DND-41 (cell line): ENCODE measurements at regions not wholly inside any gene's neighbourhood (a gene's known extent, or its start where the extent isn't known, plus 50 kb on each side); places are given as distances from the start of the nearest gene placed in this dataset.

Experiments used
- ATAC-seq: fragments of 200-7000 bp; cut with Tn5 transposase; 3 replicates; pipeline ENCODE4 v1.9.1; 2021; ENCODE audit warnings: low read depth; ENCODE audit not compliant: insufficient read depth
- DNase-seq: peaks from one replicate; pipeline ENCODE4 v3.0.0-alpha.2; 2020
- H2AFZ ChIP-seq: 2 replicates; pipeline ENCODE4 v1.6.0; 2012; ENCODE audit warnings: low read depth, low read length
- H3K27ac ChIP-seq: 2 replicates; pipeline ENCODE4 v1.5.1; 2012; ENCODE audit warnings: low read length, inconsistent platforms
- H3K27me3 ChIP-seq: fragments of 200-600 bp; sonication (generic); 2 replicates; pipeline ENCODE4 v1.6.0; 2012; ENCODE audit warnings: low read length, mild to moderate bottlenecking, inconsistent platforms; ENCODE audit not compliant: insufficient read depth, poor library complexity
- H3K36me3 ChIP-seq: 2 replicates; pipeline ENCODE4 v1.5.1; 2012; ENCODE audit warnings: low read length, inconsistent platforms; ENCODE audit not compliant: insufficient read depth
- H3K4me1 ChIP-seq: 2 replicates; pipeline ENCODE4 v1.5.1; 2012; ENCODE audit warnings: mild to moderate bottlenecking, low read length; ENCODE audit not compliant: insufficient read depth
- H3K4me2 ChIP-seq: 2 replicates; pipeline ENCODE4 v1.6.0; 2012; ENCODE audit warnings: mild to moderate bottlenecking, moderate library complexity, low read length, inconsistent platforms; ENCODE audit not compliant: insufficient read depth
- H3K4me3 ChIP-seq, 2 experiments: fragments of 200-600 bp in 1 of 2; shearing (Covaris generic) in 1 of 2; 2 replicates each; pipeline ENCODE4 v1.5.1; 2012 to 2016; ENCODE audit warnings: inconsistent platforms in 2 of 2, low read length in 2 of 2, mild to moderate bottlenecking in 2 of 2, low read depth in 1 of 2, moderate library complexity in 1 of 2
- H3K79me2 ChIP-seq: 2 replicates; pipeline ENCODE4 v1.6.0; 2012; ENCODE audit warnings: low read length, inconsistent platforms; ENCODE audit not compliant: insufficient read depth
- H3K9ac ChIP-seq: 2 replicates; pipeline ENCODE4 v1.6.0; 2012; ENCODE audit warnings: low read depth, mild to moderate bottlenecking, inconsistent platforms, low read length, moderate library complexity
- H3K9me3 ChIP-seq: 2 replicates; pipeline ENCODE4 v1.5.1; 2012; ENCODE audit warnings: low read length, moderate library complexity, mild to moderate bottlenecking, inconsistent platforms; ENCODE audit not compliant: insufficient read depth, severe bottlenecking
- H4K20me1 ChIP-seq: 2 replicates; pipeline ENCODE4 v1.6.0; 2012; ENCODE audit warnings: low read length; ENCODE audit not compliant: insufficient read depth
- EZH2 ChIP-seq: IDR thresholded peaks from 3 replicates; pipeline ENCODE4 v1.6.1; 2012; ENCODE audit warnings: borderline replicate concordance, low read depth, mild to moderate bottlenecking, moderate library complexity, low read length, inconsistent platforms; ENCODE audit not compliant: severe bottlenecking
- TF ChIP-seq, protein P1 (sequence below): IDR thresholded peaks from 2 replicates; pipeline ENCODE4 v1.5.1; 2012; ENCODE audit warnings: borderline replicate concordance, low read length, moderate library complexity, mild to moderate bottlenecking; ENCODE audit not compliant: poor library complexity, severe bottlenecking; ENCODE audit errors: extremely low read depth

- H3K4me3 ChIP-seq, result no peak overlapping the region
- H3K4me2 ChIP-seq, result no peak overlapping the region
Measured at GRCh38 chr13:28588296-28588695, 70.6 kb upstream of the POMP start.

GRCh38 chr13:28587174-28587540 is 71.8 kb upstream of the POMP start:
- TF ChIP-seq EZH2, result no peak
- TF ChIP-seq, protein P1, sequence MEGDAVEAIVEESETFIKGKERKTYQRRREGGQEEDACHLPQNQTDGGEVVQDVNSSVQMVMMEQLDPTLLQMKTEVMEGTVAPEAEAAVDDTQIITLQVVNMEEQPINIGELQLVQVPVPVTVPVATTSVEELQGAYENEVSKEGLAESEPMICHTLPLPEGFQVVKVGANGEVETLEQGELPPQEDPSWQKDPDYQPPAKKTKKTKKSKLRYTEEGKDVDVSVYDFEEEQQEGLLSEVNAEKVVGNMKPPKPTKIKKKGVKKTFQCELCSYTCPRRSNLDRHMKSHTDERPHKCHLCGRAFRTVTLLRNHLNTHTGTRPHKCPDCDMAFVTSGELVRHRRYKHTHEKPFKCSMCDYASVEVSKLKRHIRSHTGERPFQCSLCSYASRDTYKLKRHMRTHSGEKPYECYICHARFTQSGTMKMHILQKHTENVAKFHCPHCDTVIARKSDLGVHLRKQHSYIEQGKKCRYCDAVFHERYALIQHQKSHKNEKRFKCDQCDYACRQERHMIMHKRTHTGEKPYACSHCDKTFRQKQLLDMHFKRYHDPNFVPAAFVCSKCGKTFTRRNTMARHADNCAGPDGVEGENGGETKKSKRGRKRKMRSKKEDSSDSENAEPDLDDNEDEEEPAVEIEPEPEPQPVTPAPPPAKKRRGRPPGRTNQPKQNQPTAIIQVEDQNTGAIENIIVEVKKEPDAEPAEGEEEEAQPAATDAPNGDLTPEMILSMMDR, result no peak
- no peak overlapping the region for H3K4me3 ChIP-seq
- H3K36me3 ChIP-seq, result no peaks in the 10 kb centered on the region
- H3K9me3 ChIP-seq, result no peaks in the 10 kb centered on the region
- H3K4me2 ChIP-seq, result no peak overlapping the region
- H3K9ac ChIP-seq, result no peak overlapping the region
- ATAC-seq (no peak), DNase-seq (no peak)
- H3K4me1 ChIP-seq, result no peaks in the 10 kb centered on the region
- H3K27me3 ChIP-seq, result no peaks in the 10 kb centered on the region
- H3K27ac ChIP-seq, result no peak overlapping the region
- no peak overlapping the region for H2AFZ ChIP-seq
- H3K79me2 ChIP-seq, result no peaks in the 10 kb centered on the region
- H4K20me1 ChIP-seq, result no peaks in the 10 kb centered on the region

More at GRCh38 chr13:28588296-28588695, 70.6 kb upstream of the POMP start:
- Histone ChIP-seq H4K20me1 (no peaks in the 10 kb centered on the region), H3K79me2 (no peaks in the 10 kb centered on the region), H3K36me3 (no peaks in the 10 kb centered on the region), H3K27ac (no peak overlapping the region), H3K4me1 (no peaks in the 10 kb centered on the region), H3K9ac (no peak overlapping the region), H2AFZ (no peak overlapping the region), H3K27me3 (no peaks in the 10 kb centered on the region), H3K9me3 (no peaks in the 10 kb centered on the region)
- no peak for TF ChIP-seq EZH2
- DNase-seq (no peak), ATAC-seq (no peak)

- Histone ChIP-seq H3K4me1 (no peaks in the 10 kb centered on the region), H3K79me2 (no peaks in the 10 kb centered on the region), H3K27ac (no peak overlapping the region), H2AFZ (no peak overlapping the region), H3K9me3 (no peaks in the 10 kb centered on the region), H3K4me2 (no peak overlapping the region), H3K36me3 (no peaks in the 10 kb centered on the region), H4K20me1 (no peaks in the 10 kb centered on the region), H3K27me3 (no peaks in the 10 kb centered on the region), H3K4me3 (no peak overlapping the region), H3K9ac (no peak overlapping the region)
- no peak for DNase-seq
- ATAC-seq, result no peak
- TF ChIP-seq, protein P1, result no peak
- TF ChIP-seq EZH2, result no peak
Measured at GRCh38 chr13:28586439-28587173, 72.3 kb upstream of the POMP start.

GRCh38 chr13:28585561-28585960 is 73.4 kb upstream of the POMP start:
- Histone ChIP-seq H3K36me3 (no peaks in the 10 kb centered on the region), H3K9ac (no peak overlapping the region), H3K4me3 (no peak overlapping the region), H3K4me2 (no peak overlapping the region), H4K20me1 (no peaks in the 10 kb centered on the region), H2AFZ (no peak overlapping the region), H3K79me2 (no peaks in the 10 kb centered on the region), H3K9me3 (no peaks in the 10 kb centered on the region), H3K27ac (no peak overlapping the region), H3K27me3 (no peaks in the 10 kb centered on the region), H3K4me1 (no peaks in the 10 kb centered on the region)
- ATAC-seq (no peak), DNase-seq (no peak)
- no peak for TF ChIP-seq EZH2
- TF ChIP-seq, protein P1, result no peak
